ENCODE measurements at regions not wholly inside any gene's neighbourhood (a gene's known extent, or its start where the extent isn't known, plus 50 kb on each side); places are given as distances from the start of the nearest gene placed in this dataset.

- no peaks in the 10 kb centered on the region for H3K36me3 Mint-ChIP-seq (ENCODE audit: low read depth)
- intact Hi-C loops (cut with micrococcal nuclease) = no loop called here
- CTCF ChIA-PET = no interaction called here
- TF ChIP-seq CTCF (IDR thresholded peaks at IDR 0.05) = no peak
- H3K4me3 Mint-ChIP-seq = no peak overlapping the region
- no peak overlapping the region for H3K27ac Mint-ChIP-seq
- no peaks in the 10 kb centered on the region for H3K4me1 Mint-ChIP-seq (ENCODE audit: low read depth)
- DNase-seq (no peak), ATAC-seq (no peak)
- POLR2A ChIA-PET = interaction anchor here (0.7 to 1.5 kb wide), 2 partner anchors 9 to 168 kb away, joined by 3 read pairs; no protein-coding TSS in a partner anchor
- H3K27me3 Mint-ChIP-seq = no peaks in the 10 kb centered on the region
- no peaks in the 10 kb centered on the region for H3K9me3 Mint-ChIP-seq
Measured at GRCh38 chr12:62168411-62168810, 91.8 kb upstream of the USP15 start.

GRCh38 chr12:62170241-62170640, 90.0 kb upstream of the USP15 start:
- DNase-seq (no peak), ATAC-seq (no peak)
- no peak for TF ChIP-seq CTCF (IDR thresholded peaks at IDR 0.05)
- ChIA-PET CTCF (no interaction called here), POLR2A (no interaction called here)
- Mint-ChIP-seq H3K27ac (no peak overlapping the region), H3K36me3 (ENCODE audit: low read depth) (no peaks in the 10 kb centered on the region), H3K27me3 (no peaks in the 10 kb centered on the region), H3K4me1 (ENCODE audit: low read depth) (no peaks in the 10 kb centered on the region), H3K4me3 (no peak overlapping the region), H3K9me3 (no peaks in the 10 kb centered on the region)
- intact Hi-C loops (cut with micrococcal nuclease) = no loop called here

GRCh38 chr12:62190689-62191490, 69.3 kb upstream of the USP15 start:
- CTCF ChIA-PET = interaction anchor here (1.2 to 2.0 kb wide), 3 partner anchors 9 to 67 kb away, joined by 3 to 6 read pairs (median 6); no protein-coding TSS in a partner anchor
- DNase-seq = peak; percentile 13
- H3K4me1 Mint-ChIP-seq (ENCODE audit: low read depth) = peaks cover 20% of the 10 kb centered on the region
- no peak overlapping the region for H3K27ac Mint-ChIP-seq
- no peaks in the 10 kb centered on the region for H3K36me3 Mint-ChIP-seq (ENCODE audit: low read depth)
- TF ChIP-seq CTCF (IDR thresholded peaks at IDR 0.05) = no peak
- POLR2A ChIA-PET = interaction anchor here (0.9 kb wide), 1 partner anchor 18 kb away, joined by 3 read pairs; no protein-coding TSS in a partner anchor
- no peak for ATAC-seq
- peak overlapping the region; percentile 74 for H3K4me3 Mint-ChIP-seq
- intact Hi-C loops (cut with micrococcal nuclease) = no loop called here
- H3K27me3 Mint-ChIP-seq = peaks cover 38% of the 10 kb centered on the region
- no peaks in the 10 kb centered on the region for H3K9me3 Mint-ChIP-seq

GRCh38 chr12:62191491-62192179, 68.6 kb upstream of the USP15 start:
- DNase-seq (peak; percentile 39), ATAC-seq (peak; percentile 31)
- peaks cover 38% of the 10 kb centered on the region for H3K27me3 Mint-ChIP-seq
- H3K9me3 Mint-ChIP-seq = no peaks in the 10 kb centered on the region
- peak overlapping the region; percentile 74 for H3K4me3 Mint-ChIP-seq
- intact Hi-C loops (cut with micrococcal nuclease) = no loop called here
- H3K27ac Mint-ChIP-seq = no peak overlapping the region
- ChIA-PET POLR2A (no interaction called here), CTCF (interaction anchor here (0.7 to 2.0 kb wide), 5 partner anchors 10 to 68 kb away, joined by 3 to 6 read pairs (median 4); no protein-coding TSS in a partner anchor)
- TF ChIP-seq CTCF (IDR thresholded peaks at IDR 0.05) = no peak
- H3K36me3 Mint-ChIP-seq (ENCODE audit: low read depth) = no peaks in the 10 kb centered on the region
- H3K4me1 Mint-ChIP-seq (ENCODE audit: low read depth) = peaks cover 20% of the 10 kb centered on the region
